ENCODE measurements at regions not wholly inside any gene's neighbourhood (a gene's known extent, or its start where the extent isn't known, plus 50 kb on each side); places are given as distances from the start of the nearest gene placed in this dataset.

GRCh38 chr12:129997239-129997638 is 93.4 kb upstream of the TMEM132D start:
- no peak overlapping the region for H3K4ac ChIP-seq (ENCODE audit: low read depth, low read length)
- no peaks in the 10 kb centered on the region for H3K9me1 ChIP-seq (ENCODE audit: insufficient read depth, low read length)
- H2BK120ac ChIP-seq (ENCODE audit: low read depth, low read length) = no peak overlapping the region
- no peak for ATAC-seq (ENCODE audit: low read depth)
- intact Hi-C loops (cut with micrococcal nuclease) (no loop called here), in situ Hi-C loops (cut with MboI; ENCODE audit: low sequenced_read_pairs) (no loop called here), dilution Hi-C loops (cut with HindIII; ENCODE audit: low sequenced_read_pairs, unreplicated experiment) (no loop called here)
- H2BK15ac ChIP-seq (ENCODE audit: low read depth, low read length) = no peak overlapping the region
- H3K9me3 ChIP-seq (ENCODE audit: control insufficient read depth, insufficient read depth, low read length) = peaks cover 22% of the 10 kb centered on the region
- no peak overlapping the region for H2AK9ac ChIP-seq (replicated peaks; ENCODE audit: low read depth, low read length, poor library complexity)
- no peak overlapping the region for H2AK5ac ChIP-seq (ENCODE audit: low read depth, low read length)
- H4K91ac ChIP-seq (ENCODE audit: insufficient read depth, low read depth, low read length) = no peak overlapping the region
- no peak for DNase-seq
- no peak overlapping the region for H2BK5ac ChIP-seq (ENCODE audit: low read depth, low read length, poor library complexity, severe bottlenecking)
- H2BK20ac ChIP-seq (ENCODE audit: low read depth, low read length) = no peak overlapping the region
- no peaks in the 10 kb centered on the region for H4K20me1 ChIP-seq (ENCODE audit: insufficient read depth, low read length)
- H3K27ac ChIP-seq (ENCODE audit: insufficient read depth, low read length) = no peak overlapping the region
- no peak overlapping the region for H3K23ac ChIP-seq (ENCODE audit: low read depth, low read length)
- no peak overlapping the region for H2AFZ ChIP-seq (replicated peaks; ENCODE audit: low read length, poor library complexity)
- WGBS, 2 experiments (ENCODE audit: extremely low coverage in 2 of 2, insufficient read length in 1 of 2) = no CpG with 5 or more reads among the region's 5 CpGs
- H3K36me3 ChIP-seq (ENCODE audit: control insufficient read depth, insufficient read depth, low read length) = no peaks in the 10 kb centered on the region
- no peaks in the 10 kb centered on the region for H3K79me1 ChIP-seq (ENCODE audit: low read depth in 1 of 2, low read length in 2 of 2)
- H3K4me1 ChIP-seq (ENCODE audit: control insufficient read depth, insufficient read depth, low read length) = no peaks in the 10 kb centered on the region
- H4K8ac ChIP-seq (ENCODE audit: low read depth in 2 of 2, low read length in 2 of 2) = no peak overlapping the region
- no TSS peak for BruUV-seq (replicated peaks)
- H3K14ac ChIP-seq (replicated peaks; ENCODE audit: low read depth, low read length) = no peak overlapping the region
- no peak overlapping the region for H4K5ac ChIP-seq (ENCODE audit: low read depth, low read length)
- no peak for TF ChIP-seq SMC3 (IDR thresholded peaks at IDR 0.05; ENCODE audit: low read depth, low read length)
- no peak for TF ChIP-seq RAD21 (IDR thresholded peaks at IDR 0.05; ENCODE audit: low read length)
- TF ChIP-seq RFX5 (IDR thresholded peaks at IDR 0.05; ENCODE audit: low read depth, low read length) = no peak
- TF ChIP-seq CEBPB (IDR thresholded peaks at IDR 0.05; ENCODE audit: low read depth, low read length) = no peak
- TF ChIP-seq BHLHE40 (IDR thresholded peaks at IDR 0.05; ENCODE audit: low read depth, low read length) = no peak
- TF ChIP-seq NFE2L2 (IDR thresholded peaks at IDR 0.05; ENCODE audit: low read depth, low read length) = no peak
- no peak for TF ChIP-seq USF2 (IDR thresholded peaks at IDR 0.05; ENCODE audit: low read depth, low read length)
- TF ChIP-seq POLR2A (IDR thresholded peaks at IDR 0.05; ENCODE audit: low read depth, low read length) = no peak
- no peak for TF ChIP-seq ELK1 (IDR thresholded peaks at IDR 0.05; ENCODE audit: borderline replicate concordance, low read depth, low read length)
- no peak for TF ChIP-seq FOS (IDR thresholded peaks at IDR 0.05; ENCODE audit: low read depth, low read length)
- TF ChIP-seq MXI1 (IDR thresholded peaks at IDR 0.05; ENCODE audit: borderline replicate concordance, low read depth, low read length) = no peak
- TF ChIP-seq MAFK (IDR thresholded peaks at IDR 0.05; ENCODE audit: low read depth, low read length) = no peak
- no peak for TF ChIP-seq CTCF (conservative IDR thresholded peaks at IDR 0.05; ENCODE audit: low read depth, low read length)
- POLR2A ChIA-PET (ENCODE audit: unreplicated experiment) = no interaction called here
- H3K18ac ChIP-seq (ENCODE audit: low read depth, low read length) = no peak overlapping the region
- H3K56ac ChIP-seq (ENCODE audit: extremely low read depth, insufficient read depth, low read length) = no peak overlapping the region
- no peak overlapping the region for H3K9ac ChIP-seq (ENCODE audit: low read depth, low read length)
- CTCF ChIA-PET = no interaction called here
- H3K4me3 ChIP-seq (ENCODE audit: insufficient read depth, low read depth, low read length) = no peak overlapping the region
- no peak overlapping the region for H3K4me2 ChIP-seq (ENCODE audit: low read depth, low read length)
- no peaks in the 10 kb centered on the region for H3K27me3 ChIP-seq (ENCODE audit: control insufficient read depth, insufficient read depth, low read length)

Measured in IMR-90 (cell line).